K562 (cell line): ENCODE measurements at regions not wholly inside any gene's neighbourhood (a gene's known extent, or its start where the extent isn't known, plus 50 kb on each side); places are given as distances from the start of the nearest gene placed in this dataset.

Source experiments
- TBL1XR1 ChIP-seq, 2 experiments: IDR thresholded peaks; 2 replicates each; pipeline ENCODE4 v1.6.1; 2012; ENCODE audit warnings: improper control_type of control experiment in 2 of 2, low read length in 2 of 2, mild to moderate bottlenecking in 1 of 2
- TF ChIP-seq, protein P1 (sequence below): fragments of 450-650 bp; IDR thresholded peaks from 2 replicates; pipeline ENCODE4 v1.6.1; 2016; ENCODE audit warnings: low read depth

DNA sequence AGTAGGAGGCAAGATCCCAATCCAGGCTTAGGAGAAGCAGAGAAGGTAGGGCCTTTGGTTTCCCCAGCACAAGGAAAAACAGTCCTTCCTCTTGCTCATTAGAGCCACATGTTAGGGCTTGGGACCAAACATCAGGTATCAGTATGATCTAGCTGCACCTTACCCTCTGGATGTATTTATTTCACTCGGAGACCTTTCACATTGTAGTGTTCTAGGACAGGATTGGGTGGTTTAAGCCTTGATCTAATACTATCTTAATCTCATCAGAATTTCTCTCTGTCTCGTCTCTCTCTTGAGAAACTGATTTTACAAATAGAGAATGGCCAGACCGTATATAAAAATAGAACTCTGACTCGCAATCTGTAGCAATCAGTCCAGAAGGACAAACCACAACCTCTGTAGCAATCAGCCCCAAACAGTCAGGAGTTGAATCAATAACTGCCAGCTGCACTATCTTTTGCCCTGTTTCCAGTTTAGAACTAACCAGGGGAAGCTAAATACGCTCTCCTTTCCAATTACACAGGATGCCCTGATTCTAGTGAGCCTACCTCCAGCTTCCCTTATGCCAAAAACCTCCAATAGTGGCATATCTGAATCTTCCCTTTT lies 207.1 kb downstream of the TDRD15 start (continued):
- TF ChIP-seq, protein P1, sequence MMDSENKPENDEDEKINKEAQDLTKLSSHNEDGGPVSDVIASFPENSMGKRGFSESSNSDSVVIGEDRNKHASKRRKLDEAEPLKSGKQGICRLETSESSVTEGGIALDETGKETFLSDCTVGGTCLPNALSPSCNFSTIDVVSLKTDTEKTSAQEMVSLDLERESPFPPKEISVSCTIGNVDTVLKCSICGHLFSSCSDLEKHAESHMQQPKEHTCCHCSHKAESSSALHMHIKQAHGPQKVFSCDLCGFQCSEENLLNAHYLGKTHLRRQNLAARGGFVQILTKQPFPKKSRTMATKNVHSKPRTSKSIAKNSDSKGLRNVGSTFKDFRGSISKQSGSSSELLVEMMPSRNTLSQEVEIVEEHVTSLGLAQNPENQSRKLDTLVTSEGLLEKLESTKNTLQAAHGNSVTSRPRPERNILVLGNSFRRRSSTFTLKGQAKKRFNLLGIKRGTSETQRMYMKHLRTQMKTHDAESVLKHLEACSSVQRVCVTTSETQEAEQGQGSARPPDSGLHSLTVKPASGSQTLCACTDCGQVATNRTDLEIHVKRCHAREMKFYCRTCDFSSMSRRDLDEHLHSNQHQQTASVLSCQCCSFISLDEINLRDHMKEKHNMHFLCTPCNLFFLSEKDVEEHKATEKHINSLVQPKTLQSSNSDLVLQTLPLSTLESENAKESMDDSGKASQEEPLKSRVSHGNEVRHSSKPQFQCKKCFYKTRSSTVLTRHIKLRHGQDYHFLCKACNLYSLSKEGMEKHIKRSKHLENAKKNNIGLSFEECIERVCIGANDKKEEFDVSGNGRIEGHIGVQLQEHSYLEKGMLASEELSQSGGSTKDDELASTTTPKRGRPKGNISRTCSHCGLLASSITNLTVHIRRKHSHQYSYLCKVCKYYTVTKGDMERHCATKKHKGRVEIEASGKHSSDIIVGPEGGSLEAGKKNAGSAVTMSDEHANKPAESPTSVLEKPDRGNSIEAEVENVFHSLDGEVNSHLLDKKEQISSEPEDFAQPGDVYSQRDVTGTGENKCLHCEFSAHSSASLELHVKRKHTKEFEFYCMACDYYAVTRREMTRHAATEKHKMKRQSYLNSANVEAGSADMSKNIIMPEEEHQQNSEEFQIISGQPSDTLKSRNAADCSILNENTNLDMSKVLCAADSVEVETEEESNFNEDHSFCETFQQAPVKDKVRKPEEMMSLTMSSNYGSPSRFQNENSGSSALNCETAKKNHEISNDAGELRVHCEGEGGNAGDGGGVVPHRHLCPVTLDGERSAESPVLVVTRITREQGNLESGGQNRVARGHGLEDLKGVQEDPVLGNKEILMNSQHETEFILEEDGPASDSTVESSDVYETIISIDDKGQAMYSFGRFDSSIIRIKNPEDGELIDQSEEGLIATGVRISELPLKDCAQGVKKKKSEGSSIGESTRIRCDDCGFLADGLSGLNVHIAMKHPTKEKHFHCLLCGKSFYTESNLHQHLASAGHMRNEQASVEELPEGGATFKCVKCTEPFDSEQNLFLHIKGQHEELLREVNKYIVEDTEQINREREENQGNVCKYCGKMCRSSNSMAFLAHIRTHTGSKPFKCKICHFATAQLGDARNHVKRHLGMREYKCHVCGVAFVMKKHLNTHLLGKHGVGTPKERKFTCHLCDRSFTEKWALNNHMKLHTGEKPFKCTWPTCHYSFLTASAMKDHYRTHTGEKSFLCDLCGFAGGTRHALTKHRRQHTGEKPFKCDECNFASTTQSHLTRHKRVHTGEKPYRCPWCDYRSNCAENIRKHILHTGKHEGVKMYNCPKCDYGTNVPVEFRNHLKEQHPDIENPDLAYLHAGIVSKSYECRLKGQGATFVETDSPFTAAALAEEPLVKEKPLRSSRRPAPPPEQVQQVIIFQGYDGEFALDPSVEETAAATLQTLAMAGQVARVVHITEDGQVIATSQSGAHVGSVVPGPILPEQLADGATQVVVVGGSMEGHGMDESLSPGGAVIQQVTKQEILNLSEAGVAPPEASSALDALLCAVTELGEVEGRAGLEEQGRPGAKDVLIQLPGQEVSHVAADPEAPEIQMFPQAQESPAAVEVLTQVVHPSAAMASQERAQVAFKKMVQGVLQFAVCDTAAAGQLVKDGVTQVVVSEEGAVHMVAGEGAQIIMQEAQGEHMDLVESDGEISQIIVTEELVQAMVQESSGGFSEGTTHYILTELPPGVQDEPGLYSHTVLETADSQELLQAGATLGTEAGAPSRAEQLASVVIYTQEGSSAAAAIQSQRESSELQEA = no peak
- TF ChIP-seq TBL1XR1 (IDR thresholded peaks at IDR 0.05; ENCODE audit: low read length in 2 of 2) = no peak
